H7 (cell line): ENCODE measurements at regions not wholly inside any gene's neighbourhood (a gene's known extent, or its start where the extent isn't known, plus 50 kb on each side); places are given as distances from the start of the nearest gene placed in this dataset.

Source experiments
- DNase-seq: peaks from one replicate; pipeline ENCODE4 v3.0.0; 2012
- H3K27me3 ChIP-seq: 2 replicates; pipeline ENCODE4 v1.6.0; 2011; ENCODE audit warnings: mild to moderate bottlenecking, low read length; ENCODE audit not compliant: control insufficient read depth, insufficient read depth
- H3K36me3 ChIP-seq: replicated peaks from 2 replicates; pipeline ENCODE4 v1.5.1; 2011; ENCODE audit warnings: low read length; ENCODE audit not compliant: control insufficient read depth, insufficient read depth
- H3K4me3 ChIP-seq: 2 replicates; pipeline ENCODE4 v1.5.1; 2011; ENCODE audit warnings: low read depth, mild to moderate bottlenecking, control low read depth, low read length, moderate library complexity; ENCODE audit not compliant: insufficient read depth

- DNase-seq: no peak
- Histone ChIP-seq H3K36me3 (no peaks in the 10 kb centered on the region), H3K27me3 (no peaks in the 10 kb centered on the region), H3K4me3 (no peak overlapping the region)
Measured at GRCh38 chr3:1692428-1692827, 406.2 kb upstream of the CNTN4 start.

GRCh38 chr3:1693145-1693544, 405.5 kb upstream of the CNTN4 start:
- Histone ChIP-seq H3K36me3 (no peaks in the 10 kb centered on the region), H3K4me3 (no peak overlapping the region), H3K27me3 (no peaks in the 10 kb centered on the region)
- DNase-seq: no peak

GRCh38 chr3:1696669-1697275, 401.9 kb upstream of the CNTN4 start:
- H3K27me3 ChIP-seq: no peaks in the 10 kb centered on the region
- no peaks in the 10 kb centered on the region for H3K36me3 ChIP-seq
- H3K4me3 ChIP-seq: no peak overlapping the region
- DNase-seq: no peak

- no peaks in the 10 kb centered on the region for H3K36me3 ChIP-seq
- no peaks in the 10 kb centered on the region for H3K27me3 ChIP-seq
- H3K4me3 ChIP-seq: no peak overlapping the region
- DNase-seq: no peak
Measured at GRCh38 chr3:1699361-1699920, 399.2 kb upstream of the CNTN4 start.

- H3K4me3 ChIP-seq: no peak overlapping the region
- H3K27me3 ChIP-seq: no peaks in the 10 kb centered on the region
- DNase-seq: no peak
- H3K36me3 ChIP-seq: no peaks in the 10 kb centered on the region
Measured at GRCh38 chr3:1700650-1701049, 398.0 kb upstream of the CNTN4 start.

GRCh38 chr3:1703169-1703568, 395.5 kb upstream of the CNTN4 start:
- no peak for DNase-seq
- no peaks in the 10 kb centered on the region for H3K36me3 ChIP-seq

GRCh38 chr3:1710663-1711062, 388.0 kb upstream of the CNTN4 start:
- Histone ChIP-seq H3K36me3 (no peaks in the 10 kb centered on the region), H3K27me3 (no peaks in the 10 kb centered on the region), H3K4me3 (no peak overlapping the region)
- no peak for DNase-seq

More at GRCh38 chr3:1703169-1703568, 395.5 kb upstream of the CNTN4 start:
- no peaks in the 10 kb centered on the region for H3K27me3 ChIP-seq
- H3K4me3 ChIP-seq: no peak overlapping the region

GRCh38 chr3:1717524-1717923, 381.1 kb upstream of the CNTN4 start:
- Histone ChIP-seq H3K36me3 (no peaks in the 10 kb centered on the region), H3K27me3 (no peaks in the 10 kb centered on the region), H3K4me3 (no peak overlapping the region)
- no peak for DNase-seq

- H3K36me3 ChIP-seq: no peaks in the 10 kb centered on the region
- DNase-seq: no peak
- no peak overlapping the region for H3K4me3 ChIP-seq
- no peaks in the 10 kb centered on the region for H3K27me3 ChIP-seq
Measured at GRCh38 chr3:1723726-1724125, 374.9 kb upstream of the CNTN4 start.

GRCh38 chr3:1726741-1727140, 371.9 kb upstream of the CNTN4 start:
- no peak overlapping the region for H3K4me3 ChIP-seq
- no peaks in the 10 kb centered on the region for H3K27me3 ChIP-seq
- H3K36me3 ChIP-seq: no peaks in the 10 kb centered on the region
- no peak for DNase-seq

- H3K27me3 ChIP-seq: no peaks in the 10 kb centered on the region
- DNase-seq: no peak
- no peak overlapping the region for H3K4me3 ChIP-seq
- H3K36me3 ChIP-seq: no peaks in the 10 kb centered on the region
Measured at GRCh38 chr3:1727242-1727641, 371.4 kb upstream of the CNTN4 start.

- no peak overlapping the region for H3K4me3 ChIP-seq
- no peak for DNase-seq
- no peaks in the 10 kb centered on the region for H3K27me3 ChIP-seq
- no peaks in the 10 kb centered on the region for H3K36me3 ChIP-seq
Measured at GRCh38 chr3:1728510-1728909, 370.2 kb upstream of the CNTN4 start.

GRCh38 chr3:1734494-1735122, 364.1 kb upstream of the CNTN4 start:
- DNase-seq: no peak
- Histone ChIP-seq H3K36me3 (no peaks in the 10 kb centered on the region), H3K27me3 (no peaks in the 10 kb centered on the region), H3K4me3 (no peak overlapping the region)

GRCh38 chr3:1752205-1752604, 346.5 kb upstream of the CNTN4 start:
- Histone ChIP-seq H3K36me3 (no peaks in the 10 kb centered on the region), H3K27me3 (no peaks in the 10 kb centered on the region), H3K4me3 (no peak overlapping the region)
- no peak for DNase-seq

GRCh38 chr3:1766384-1766783, 332.3 kb upstream of the CNTN4 start:
- H3K27me3 ChIP-seq: no peaks in the 10 kb centered on the region
- H3K36me3 ChIP-seq: no peaks in the 10 kb centered on the region
- no peak overlapping the region for H3K4me3 ChIP-seq
- no peak for DNase-seq
